ENCODE measurements at regions not wholly inside any gene's neighbourhood (a gene's known extent, or its start where the extent isn't known, plus 50 kb on each side); places are given as distances from the start of the nearest gene placed in this dataset.

DNA sequence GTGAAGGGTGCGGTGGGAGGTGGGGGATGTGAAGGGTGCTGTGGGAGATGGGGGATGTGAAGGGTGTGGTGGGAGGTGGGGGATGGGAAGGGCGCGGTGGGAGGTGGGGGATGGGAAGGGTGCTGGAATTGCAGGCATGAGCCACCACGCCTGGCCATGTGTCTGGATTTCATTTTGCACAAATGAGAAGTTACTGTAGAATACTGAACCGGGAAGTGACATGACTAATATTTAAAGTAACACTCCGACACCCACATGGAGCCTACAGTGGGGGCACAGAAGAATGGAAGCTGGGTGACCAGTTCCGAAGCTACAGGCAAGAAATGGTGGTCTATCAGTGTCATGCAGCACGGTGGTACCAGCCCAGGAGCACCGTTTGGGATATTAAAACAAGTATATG lies 69.9 kb upstream of the SPTLC1 start:
- Histone ChIP-seq H3K27me3 (replicated peaks; ENCODE audit: control insufficient read depth, insufficient read depth, low read length) (no peaks in the 10 kb centered on the region), H3K36me3 (ENCODE audit: control insufficient read depth, insufficient read depth, low read length) (no peaks in the 10 kb centered on the region), H3K4me3 (replicated peaks; ENCODE audit: low read depth, low read length) (no peak overlapping the region)
- DNase-seq (ENCODE audit: extremely low read depth, insufficient read length) = no peak
- TF ChIP-seq, protein P1, sequence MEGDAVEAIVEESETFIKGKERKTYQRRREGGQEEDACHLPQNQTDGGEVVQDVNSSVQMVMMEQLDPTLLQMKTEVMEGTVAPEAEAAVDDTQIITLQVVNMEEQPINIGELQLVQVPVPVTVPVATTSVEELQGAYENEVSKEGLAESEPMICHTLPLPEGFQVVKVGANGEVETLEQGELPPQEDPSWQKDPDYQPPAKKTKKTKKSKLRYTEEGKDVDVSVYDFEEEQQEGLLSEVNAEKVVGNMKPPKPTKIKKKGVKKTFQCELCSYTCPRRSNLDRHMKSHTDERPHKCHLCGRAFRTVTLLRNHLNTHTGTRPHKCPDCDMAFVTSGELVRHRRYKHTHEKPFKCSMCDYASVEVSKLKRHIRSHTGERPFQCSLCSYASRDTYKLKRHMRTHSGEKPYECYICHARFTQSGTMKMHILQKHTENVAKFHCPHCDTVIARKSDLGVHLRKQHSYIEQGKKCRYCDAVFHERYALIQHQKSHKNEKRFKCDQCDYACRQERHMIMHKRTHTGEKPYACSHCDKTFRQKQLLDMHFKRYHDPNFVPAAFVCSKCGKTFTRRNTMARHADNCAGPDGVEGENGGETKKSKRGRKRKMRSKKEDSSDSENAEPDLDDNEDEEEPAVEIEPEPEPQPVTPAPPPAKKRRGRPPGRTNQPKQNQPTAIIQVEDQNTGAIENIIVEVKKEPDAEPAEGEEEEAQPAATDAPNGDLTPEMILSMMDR (IDR thresholded peaks at IDR 0.05; ENCODE audit: insufficient read depth, low read length, poor library complexity, severe bottlenecking) = no peak

DNA sequence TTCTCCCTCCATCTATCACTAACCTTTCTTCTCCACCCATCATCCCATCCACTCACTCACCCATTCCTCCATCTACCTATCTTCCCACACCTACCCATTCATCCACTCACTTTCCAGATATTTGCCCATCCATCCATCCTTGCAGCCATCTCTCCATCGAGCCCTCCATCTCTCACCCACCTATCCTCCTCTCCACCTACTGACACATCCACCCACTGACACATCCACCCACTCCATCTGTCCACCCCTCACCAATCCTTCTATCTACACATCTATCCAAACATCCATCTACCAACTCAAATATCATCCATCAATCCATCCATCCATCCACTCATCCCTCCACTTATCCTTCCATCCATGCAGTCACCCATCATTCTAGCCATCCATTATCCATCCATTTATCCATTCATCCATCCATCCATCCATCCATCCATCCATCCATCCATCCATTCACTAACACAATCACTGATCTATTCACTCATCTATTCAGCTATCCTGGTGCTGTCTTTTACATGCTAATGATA lies 68.9 kb upstream of the SPTLC1 start:
- Histone ChIP-seq H3K4me3 (replicated peaks; ENCODE audit: low read depth, low read length) (no peak overlapping the region), H3K27me3 (replicated peaks; ENCODE audit: control insufficient read depth, insufficient read depth, low read length) (no peaks in the 10 kb centered on the region), H3K36me3 (ENCODE audit: control insufficient read depth, insufficient read depth, low read length) (no peaks in the 10 kb centered on the region)
- DNase-seq (ENCODE audit: extremely low read depth, insufficient read length) = no peak
- TF ChIP-seq, protein P1 (IDR thresholded peaks at IDR 0.05; ENCODE audit: insufficient read depth, low read length, poor library complexity, severe bottlenecking) = no peak

DNA sequence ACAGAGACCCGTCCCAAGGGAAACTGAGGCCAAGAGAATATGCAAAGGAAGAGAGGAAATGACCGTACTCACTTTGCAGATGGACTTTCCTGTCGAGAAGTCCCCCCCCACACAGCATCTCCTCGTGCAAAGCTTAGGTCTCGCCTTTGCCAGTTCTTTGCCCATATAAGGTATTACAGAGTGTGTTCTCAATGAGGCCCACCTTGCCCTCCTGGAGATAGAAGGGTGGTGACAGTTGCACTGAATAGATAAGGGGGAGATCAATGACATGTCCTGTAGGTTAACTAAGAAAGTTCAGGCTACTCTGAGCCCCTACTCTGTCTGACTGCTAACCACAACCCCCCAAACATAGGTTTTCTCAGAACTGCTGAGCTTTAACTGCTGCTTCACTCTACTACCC lies 68.2 kb upstream of the SPTLC1 start:
- Histone ChIP-seq H3K27me3 (replicated peaks; ENCODE audit: control insufficient read depth, insufficient read depth, low read length) (no peaks in the 10 kb centered on the region), H3K4me3 (replicated peaks; ENCODE audit: low read depth, low read length) (no peak overlapping the region), H3K36me3 (ENCODE audit: control insufficient read depth, insufficient read depth, low read length) (no peaks in the 10 kb centered on the region)
- DNase-seq (ENCODE audit: extremely low read depth, insufficient read length) = no peak
- TF ChIP-seq, protein P1 (IDR thresholded peaks at IDR 0.05; ENCODE audit: insufficient read depth, low read length, poor library complexity, severe bottlenecking) = no peak

DNA sequence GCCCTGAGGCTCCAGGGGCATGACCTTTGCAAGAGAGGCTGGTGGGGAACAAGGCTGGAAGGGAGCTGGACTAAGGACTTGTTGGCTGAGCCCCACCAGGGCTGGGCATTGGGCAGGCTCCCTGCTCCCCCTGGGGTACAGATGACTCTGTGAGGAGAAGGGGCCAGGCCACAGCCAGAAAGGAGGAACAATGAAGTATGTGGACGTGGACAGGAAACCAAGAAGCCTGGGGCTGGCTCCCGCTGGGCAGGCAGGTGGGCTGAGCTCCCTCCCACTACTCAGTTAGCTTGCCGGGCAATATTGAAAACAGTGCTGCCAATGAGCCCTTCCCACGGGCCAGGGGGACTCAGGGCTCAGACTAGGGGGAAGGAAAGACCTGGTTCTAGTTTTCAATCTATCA lies 66.1 kb upstream of the SPTLC1 start:
- H3K36me3 ChIP-seq (ENCODE audit: control insufficient read depth, insufficient read depth, low read length) = no peaks in the 10 kb centered on the region
- TF ChIP-seq, protein P1 (IDR thresholded peaks at IDR 0.05; ENCODE audit: insufficient read depth, low read length, poor library complexity, severe bottlenecking) = no peak
- no peaks in the 10 kb centered on the region for H3K27me3 ChIP-seq (replicated peaks; ENCODE audit: control insufficient read depth, insufficient read depth, low read length)
- no peak overlapping the region for H3K4me3 ChIP-seq (replicated peaks; ENCODE audit: low read depth, low read length)
- no peak for DNase-seq (ENCODE audit: extremely low read depth, insufficient read length)

DNA sequence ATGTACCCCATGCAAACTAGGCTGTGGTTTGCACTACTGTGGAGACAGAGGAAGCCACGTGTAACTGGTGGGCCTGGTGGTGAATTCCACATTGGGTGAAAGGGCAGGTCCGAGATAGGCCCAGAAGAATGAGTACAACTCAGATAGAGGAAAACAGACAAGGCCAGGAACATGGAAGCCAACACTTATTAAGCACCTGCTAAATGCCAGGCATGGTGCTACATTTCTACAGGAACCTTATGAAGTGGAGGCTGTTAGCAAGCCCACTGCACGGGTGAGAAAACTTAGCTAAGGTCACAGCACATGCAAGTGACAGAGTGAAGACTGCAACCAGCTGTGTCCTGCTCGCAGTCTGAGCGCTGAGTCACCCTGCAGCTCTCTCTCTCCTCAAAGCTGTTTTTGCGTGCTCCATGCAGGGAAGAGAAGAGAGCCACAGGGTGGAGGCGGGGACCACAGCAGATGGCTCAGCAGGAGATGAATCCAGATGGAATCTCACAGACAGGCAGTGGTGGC lies 65.5 kb upstream of the SPTLC1 start:
- no peak overlapping the region for H3K4me3 ChIP-seq (replicated peaks; ENCODE audit: low read depth, low read length)
- TF ChIP-seq, protein P1 (IDR thresholded peaks at IDR 0.05; ENCODE audit: insufficient read depth, low read length, poor library complexity, severe bottlenecking) = no peak
- DNase-seq (ENCODE audit: extremely low read depth, insufficient read length) = no peak
- H3K27me3 ChIP-seq (replicated peaks; ENCODE audit: control insufficient read depth, insufficient read depth, low read length) = no peaks in the 10 kb centered on the region
- no peaks in the 10 kb centered on the region for H3K36me3 ChIP-seq (ENCODE audit: control insufficient read depth, insufficient read depth, low read length)

DNA sequence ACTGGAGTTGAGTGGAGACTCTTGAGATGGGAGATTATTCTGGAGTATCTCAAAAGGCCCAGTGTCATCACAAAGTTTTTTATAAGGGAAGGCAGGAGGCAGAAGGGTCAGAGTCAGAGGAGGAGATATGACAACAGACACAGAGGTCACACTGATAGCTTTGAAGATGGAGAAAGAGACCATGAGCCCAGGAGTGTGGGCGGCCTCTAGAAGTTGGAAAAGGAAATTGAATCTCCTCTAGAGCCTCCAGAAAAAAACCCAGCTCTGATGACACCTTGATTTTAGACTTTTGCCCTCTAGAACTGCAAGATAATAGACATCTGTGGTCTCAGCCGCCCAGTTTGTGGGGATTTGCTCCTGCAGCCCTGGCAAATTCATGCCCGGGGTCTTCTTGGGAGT lies 64.8 kb upstream of the SPTLC1 start:
- DNase-seq (ENCODE audit: extremely low read depth, insufficient read length) = no peak
- H3K27me3 ChIP-seq (replicated peaks; ENCODE audit: control insufficient read depth, insufficient read depth, low read length) = no peaks in the 10 kb centered on the region
- no peak overlapping the region for H3K4me3 ChIP-seq (replicated peaks; ENCODE audit: low read depth, low read length)
- H3K36me3 ChIP-seq (ENCODE audit: control insufficient read depth, insufficient read depth, low read length) = no peaks in the 10 kb centered on the region
- TF ChIP-seq, protein P1 (IDR thresholded peaks at IDR 0.05; ENCODE audit: insufficient read depth, low read length, poor library complexity, severe bottlenecking) = no peak

Data from GM06990 (cell line).